HG02938 (cell line): ENCODE measurements at regions not wholly inside any gene's neighbourhood (a gene's known extent, or its start where the extent isn't known, plus 50 kb on each side); places are given as distances from the start of the nearest gene placed in this dataset.

Experiments used
- ATAC-seq: cut with Tn5 transposase; IDR thresholded peaks from one replicate; pipeline ENCODE4 v1.9.1; 2021; ENCODE audit warnings: mild to moderate bottlenecking, moderate library complexity; ENCODE audit not compliant: unreplicated experiment

DNA sequence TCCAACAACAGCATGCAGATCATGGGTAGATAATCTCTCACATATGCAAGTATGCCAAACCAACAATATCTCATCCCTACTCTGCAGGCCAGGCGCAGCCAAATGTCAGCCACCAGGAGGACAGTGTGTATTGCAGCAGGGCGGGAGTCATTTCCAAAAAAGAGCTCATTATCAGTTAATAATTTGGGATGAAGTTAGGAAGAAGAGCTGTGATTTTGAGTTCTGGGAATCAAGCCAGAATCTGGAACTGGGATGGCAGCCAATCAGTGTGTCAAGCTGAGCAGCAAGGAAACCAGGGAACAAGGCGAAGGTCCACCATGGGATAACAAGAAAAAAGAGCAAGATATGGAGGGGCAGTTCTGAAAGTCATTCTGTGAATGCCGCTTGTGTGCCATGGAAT is 88.2 kb upstream of the CAMK2D start:
- ATAC-seq = no peak

DNA sequence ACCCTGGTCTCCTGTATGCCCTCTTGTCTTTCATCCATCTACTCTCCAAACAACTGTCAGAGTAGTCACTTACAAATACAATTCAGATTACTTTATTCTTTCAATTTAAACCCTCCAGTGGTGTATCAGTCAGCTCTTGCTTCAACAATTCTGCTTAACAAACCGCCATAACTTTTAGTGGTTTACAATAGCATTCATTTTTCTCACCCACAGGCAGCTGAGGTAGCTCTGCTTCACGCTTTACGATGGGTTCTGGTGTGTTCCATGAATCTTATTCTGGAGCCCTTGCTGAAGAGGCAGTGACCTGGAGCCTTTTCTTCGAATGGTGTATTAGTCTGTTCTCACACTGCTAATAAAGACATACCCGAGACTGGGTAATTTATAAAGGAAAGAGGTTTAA is 86.2 kb upstream of the CAMK2D start:
- ATAC-seq = no peak

DNA sequence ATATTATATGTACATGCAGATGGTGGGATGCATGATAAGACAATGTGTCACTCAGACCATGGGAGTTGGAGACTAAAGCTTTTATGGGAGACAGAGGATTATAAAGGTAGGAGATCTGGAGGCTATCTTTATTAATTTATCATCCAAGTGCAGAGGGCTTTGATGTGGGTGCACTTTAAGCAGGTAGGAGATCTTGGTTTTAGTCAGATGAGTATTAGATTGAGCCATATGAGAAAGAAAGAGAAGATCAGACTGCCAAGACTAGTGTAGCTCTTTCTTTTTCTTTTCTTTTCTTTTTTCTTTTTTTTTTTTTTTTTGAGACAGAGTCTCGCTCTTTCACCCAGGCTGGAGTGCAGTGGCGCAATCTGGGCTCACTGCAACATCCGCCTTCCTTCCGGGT is 84.9 kb upstream of the CAMK2D start:
- ATAC-seq = no peak

DNA sequence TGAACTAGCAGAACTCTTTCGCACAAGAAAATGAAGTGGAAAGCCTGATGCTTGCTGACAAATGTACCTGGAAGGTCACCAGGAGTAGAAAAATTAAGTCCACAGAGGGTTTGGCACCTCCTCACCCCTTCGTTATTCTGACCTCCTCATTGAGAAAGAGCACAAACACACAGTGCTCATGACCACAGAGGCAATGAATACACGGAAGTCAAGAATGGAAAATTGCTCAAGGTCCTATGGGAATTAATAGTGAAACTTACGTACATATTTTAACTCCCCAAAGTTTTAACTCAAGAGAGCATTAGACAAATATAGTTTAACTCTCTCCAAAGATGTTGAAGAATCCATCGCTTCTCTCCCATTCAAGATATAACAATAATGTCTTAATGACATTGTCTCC is 83.6 kb upstream of the CAMK2D start:
- ATAC-seq = no peak

DNA sequence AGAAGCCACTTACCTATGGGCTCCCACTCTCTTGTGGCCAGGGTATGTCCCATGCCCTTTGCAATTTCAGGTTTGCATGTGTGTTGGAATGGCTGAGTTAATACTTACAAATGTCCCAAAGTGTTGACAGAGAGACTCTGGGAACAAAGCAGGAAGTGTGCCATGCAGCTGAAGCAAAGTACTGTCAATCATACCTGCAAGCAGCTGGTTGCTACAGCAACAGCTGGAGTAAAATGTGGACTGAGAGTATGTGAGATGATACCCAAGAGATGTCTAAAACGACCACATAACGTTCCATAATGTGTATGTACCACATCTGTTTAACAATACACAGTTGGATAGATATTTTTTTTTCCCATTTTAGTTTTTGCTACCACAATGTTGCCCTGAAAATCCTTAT is 82.8 kb upstream of the CAMK2D start:
- no peak for ATAC-seq

DNA sequence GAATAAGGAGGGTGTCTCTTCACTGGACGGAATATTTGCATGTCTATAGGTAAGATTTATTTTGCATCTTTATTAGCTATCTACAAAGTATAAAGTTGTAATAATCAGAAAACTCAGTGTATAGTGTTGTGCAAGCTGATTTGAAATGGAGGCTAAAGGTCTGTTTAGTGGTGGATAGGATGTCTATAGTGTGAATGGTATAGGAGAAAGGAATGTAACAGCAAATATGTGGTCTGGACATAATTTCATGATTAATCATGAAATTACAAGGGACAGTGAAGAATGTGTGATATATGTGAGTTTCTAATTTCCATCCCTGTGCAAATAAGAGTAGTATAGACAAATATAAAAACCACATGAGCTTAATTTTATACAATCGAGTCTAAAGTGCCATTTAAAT is 79.3 kb upstream of the CAMK2D start:
- ATAC-seq = no peak

DNA sequence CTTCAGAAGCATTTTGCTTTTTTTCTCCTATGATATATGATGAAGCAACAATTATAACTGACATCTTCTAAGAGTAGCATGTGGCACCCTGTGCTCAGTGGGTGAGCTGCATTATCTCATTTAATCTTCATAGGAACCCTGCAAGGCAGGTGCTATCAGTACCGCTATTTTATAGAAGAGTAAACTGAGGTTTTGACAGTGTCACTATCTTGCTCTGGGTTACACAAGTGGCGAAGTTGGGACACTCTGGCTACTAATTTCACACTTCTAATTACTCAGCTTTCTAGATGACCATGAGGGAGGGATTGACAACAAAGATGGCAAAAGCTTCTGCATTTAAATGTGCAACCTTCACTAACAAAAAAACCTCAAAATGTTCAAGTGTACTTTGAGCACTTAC is 76.9 kb upstream of the CAMK2D start:
- ATAC-seq = no peak

DNA sequence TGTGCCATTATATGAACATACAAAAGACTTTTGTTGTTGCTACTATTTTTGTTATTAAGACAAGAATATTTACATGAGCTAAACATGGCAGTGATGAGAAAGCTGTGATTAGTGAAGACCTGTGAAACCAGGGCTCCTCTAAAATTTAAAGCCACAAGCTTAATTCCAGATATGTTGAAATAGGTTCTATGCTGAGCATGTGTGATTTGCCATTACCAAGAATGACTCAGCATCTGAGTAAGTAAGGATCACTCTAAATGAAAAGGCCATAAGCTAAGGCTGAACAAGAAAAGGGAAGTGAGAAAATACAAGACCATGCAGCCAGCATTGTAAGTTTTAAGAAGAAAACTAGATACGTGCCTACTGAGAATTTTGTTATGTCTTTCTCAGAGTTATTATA is 75.9 kb upstream of the CAMK2D start:
- ATAC-seq = peak; percentile 100

DNA sequence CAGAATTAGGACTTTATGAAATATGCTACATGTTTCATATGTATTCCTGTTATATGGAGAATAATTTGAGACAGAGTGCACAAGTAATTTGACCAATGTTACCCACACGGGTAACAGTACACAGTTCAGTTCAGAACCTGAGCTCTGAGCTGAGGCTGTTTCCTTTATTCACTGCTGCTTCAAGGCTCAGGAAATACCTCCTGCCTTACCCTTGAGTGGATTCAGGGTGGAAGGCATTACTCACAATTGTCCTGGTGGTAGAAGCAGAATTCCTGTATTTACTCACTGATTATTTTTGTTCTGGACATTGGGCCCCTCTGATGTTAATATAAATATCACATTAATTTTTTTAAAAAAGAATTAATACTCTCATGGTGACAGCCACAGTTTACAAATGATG is 73.5 kb upstream of the CAMK2D start:
- ATAC-seq = no peak

DNA sequence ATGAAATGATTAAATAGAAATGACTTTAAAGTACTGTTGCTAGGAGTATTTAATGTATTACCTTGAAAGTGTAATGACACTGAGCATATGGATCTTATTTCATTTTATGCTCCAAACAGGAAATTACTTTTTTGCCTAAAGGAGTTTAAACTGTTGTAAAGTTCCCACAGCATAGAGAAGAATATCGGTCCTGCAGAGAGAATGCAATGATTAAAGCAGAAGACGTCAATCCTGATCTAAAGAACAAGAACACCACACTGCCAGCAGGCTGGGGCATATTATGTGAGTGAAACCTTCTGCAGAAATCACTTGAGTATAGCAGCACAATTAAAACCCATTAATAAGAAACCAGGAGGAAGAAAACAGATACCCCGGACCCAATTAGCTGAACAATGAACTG is 72.8 kb upstream of the CAMK2D start:
- ATAC-seq = no peak

DNA sequence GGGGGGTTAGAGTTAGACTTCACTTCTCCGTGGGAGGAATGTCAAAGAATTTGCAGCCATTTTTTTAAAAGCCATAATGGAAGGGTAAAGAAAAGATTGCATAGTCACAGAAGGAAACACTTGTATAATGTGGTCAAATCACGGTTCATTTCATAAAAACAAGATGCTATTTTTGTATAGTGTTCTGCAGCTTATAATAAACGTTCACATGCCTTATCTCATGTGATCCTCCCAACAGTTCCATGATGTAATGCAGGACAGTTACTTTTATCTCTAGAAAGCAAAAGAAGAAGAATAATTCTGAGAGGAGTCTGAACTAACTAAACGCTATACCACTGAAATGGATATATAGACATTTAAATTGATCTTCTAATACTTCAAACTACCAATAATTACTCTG is 71.3 kb upstream of the CAMK2D start:
- ATAC-seq = no peak

DNA sequence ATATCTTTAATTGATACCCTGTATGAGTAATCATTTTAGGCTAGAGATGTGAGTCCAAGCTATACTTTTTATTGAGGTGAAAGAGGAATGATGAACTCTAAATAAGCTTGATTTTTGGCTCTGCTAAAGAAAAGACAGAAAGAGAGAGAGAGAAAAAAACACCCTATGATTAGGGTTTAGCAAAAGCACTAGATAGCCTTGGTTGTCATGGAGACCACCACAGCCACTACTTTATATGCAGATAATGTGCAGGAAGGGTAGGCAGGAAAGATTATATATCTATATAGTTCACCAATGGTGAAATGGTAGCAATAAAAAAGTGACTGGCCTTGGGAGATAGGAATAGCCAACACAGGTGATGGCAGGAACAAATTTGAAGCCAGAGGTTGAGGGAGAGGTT is 69.9 kb upstream of the CAMK2D start:
- no peak for ATAC-seq

DNA sequence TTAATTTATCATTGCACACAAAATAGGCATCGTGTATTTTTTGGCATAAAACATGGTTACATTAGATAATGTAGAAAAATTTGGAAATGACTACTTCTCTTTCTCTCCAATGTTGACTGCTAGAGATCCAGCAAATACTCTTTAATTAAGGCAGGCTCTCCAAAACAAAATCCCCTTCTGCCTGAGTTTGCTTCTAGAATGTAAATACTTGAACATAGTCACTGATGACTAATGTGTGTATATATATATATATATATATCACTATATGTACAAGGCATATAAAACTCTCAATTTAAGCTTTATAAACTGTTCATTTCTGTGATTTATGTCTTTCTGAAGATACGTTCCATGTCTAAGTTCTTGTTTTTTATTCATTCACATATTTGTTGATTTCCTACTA is 67.2 kb upstream of the CAMK2D start:
- no peak for ATAC-seq

DNA sequence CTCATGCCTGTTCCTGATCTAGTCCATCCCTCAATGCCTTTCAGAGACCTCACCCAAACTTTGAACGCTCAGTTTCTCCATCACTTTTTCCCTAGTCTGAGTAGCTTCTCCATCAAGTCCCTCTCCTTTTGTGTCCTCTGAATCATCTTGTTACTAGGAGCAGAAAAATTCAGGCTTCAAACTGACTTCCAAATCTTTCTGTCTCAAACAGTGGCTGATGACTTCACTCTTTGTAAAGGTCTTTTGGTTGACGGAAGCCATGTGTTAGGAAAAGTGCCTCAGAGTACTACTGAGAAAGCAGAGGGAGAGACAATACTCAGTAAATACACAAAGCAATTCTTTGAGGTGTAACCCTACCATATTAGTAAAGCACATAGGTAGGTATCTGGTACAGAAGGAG is 65.7 kb upstream of the CAMK2D start:
- no peak for ATAC-seq

DNA sequence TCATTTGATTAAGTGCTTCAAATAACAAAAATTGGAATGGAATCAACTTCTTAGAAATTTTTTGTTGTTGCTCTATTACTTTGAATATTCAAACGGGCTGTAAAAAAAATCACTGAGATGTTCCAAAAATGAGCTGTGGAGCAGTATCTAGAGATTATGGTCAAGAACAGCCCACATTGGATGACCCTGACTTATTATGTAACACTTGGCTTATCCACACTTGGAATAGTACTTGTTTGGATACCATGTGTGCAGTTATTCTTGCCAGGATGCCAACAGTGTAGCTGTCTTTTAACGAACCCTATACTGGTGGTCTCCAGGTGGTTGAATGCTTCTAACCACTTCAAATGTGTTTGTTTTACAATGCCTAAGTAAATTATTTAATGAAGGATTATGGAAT is 64.9 kb upstream of the CAMK2D start:
- no peak for ATAC-seq

DNA sequence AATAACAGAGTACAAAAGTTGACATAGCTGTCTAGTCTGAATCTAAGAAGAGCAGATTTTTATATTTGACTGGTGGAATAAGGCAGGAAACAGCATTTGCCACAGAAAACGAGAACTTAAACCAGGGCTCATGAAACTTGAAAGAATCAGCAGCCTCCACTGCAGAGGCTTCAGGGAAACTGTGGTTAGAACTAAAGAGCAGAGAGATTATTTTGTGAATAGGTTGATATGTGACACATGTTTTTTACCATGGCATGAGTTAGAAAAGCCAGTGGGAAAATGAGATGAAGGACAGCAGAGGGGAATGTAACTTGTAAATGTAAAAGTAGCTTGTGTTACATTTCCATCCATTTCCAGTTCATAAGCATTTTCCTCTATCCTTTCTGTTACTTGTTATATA is 63.7 kb upstream of the CAMK2D start:
- ATAC-seq = peak; percentile 61

DNA sequence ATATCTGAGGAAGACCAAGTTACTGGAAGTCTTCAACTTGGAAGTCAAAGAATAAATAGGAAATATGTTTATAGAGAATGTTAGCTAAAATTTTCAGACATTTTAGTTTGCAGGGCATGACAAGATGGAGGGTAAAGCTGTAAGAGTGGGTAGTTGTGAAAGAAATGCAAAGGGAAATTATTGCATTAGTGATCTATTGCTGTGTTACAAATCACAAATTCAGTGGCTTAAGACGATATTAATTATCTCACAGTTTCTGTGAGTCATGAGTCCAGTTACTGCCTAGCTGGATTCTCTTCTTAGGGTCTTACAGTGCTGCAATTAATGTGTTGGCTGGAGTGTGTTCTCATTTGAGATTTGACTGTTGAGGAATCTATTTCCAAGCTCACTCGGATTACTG is 62.9 kb upstream of the CAMK2D start:
- ATAC-seq = no peak

DNA sequence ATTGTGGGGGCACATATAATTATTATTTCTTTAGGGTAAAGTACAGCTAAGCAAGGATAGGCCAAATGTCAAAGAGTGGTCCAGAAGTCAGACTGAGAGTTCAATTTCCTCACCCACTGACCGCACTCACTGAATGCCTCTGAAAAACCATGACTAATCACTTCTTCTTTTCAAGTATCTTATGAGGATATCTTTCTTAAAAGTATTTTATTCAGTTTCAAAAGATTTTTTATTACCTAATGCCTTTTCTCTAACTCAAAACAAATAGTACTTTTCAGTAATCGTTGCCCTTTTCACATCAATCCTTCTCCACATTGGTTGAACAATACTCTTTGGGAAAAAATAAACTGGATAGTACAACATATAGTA is 61.7 kb upstream of the CAMK2D start:
- peak; percentile 79 for ATAC-seq

DNA sequence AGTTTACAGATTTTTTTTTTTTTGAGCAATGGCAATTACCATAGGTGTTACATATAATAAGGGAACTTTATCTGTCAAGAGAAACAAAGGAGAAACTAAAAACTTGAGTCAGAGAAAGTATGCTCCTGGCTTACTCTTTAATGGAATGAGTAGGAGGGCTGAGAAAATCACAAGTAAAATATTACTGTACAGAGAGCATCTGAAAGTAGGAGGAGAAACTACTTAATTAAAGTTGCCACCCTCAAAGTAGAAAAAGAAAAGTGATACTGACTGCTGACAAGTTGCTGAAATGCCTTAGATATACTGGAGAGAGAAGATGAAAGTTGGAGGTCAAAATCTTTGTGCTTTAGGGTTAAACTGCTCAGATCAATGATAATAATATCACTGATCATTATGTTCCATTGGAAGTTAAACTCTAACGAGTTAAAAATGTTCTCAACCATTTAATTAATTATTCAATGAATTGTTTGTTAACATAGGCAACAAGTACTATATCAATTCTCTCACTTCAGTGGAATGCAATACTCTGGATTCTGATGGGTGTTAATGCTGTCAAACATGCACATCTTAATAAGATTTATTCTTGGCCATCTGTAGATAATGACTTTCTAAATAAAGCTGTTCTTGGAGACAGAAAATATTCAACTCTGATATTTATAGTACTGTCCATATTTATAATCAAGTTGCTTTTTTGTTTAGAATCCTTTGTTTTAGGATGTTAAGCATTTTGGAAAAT is 61.2 kb upstream of the CAMK2D start:
- ATAC-seq = peak; percentile 77

DNA sequence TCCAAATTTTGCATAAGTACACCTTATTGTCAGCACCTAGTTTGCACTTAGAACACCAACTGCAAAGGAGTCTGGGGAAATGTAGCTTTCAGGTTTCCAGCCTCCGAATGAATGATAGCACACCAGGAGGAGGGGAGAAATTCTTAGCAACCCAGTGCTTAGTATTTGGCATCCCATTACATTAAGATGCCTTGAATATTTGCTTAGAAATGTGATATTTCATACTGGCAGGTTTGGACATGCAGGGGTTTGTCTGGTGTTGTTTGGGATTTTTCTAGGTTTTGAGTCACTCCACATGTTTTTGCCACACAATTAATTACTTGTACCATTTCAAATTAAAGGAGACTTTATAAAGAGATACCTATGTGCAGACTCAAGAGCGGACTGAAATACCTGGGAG is 60.3 kb upstream of the CAMK2D start:
- no peak for ATAC-seq

DNA sequence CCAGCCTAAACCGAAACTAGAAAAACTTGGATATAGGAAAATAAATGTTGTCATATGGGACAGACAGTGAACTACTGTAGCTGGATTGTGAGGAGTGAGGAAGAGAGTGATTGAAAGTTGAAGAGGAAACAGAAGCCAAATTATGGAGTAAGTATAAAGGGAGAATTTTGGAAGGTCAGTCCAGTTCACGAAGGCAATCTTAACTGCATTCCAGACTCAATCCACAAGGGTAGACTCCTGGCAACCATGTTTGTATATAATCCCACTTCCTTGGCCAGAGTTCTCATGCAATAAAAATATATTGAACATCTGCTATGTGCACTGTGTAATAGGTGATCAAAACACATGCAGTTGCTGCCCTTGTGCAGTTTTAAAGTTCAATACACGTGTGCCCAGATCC is 58.6 kb upstream of the CAMK2D start:
- ATAC-seq = no peak

DNA sequence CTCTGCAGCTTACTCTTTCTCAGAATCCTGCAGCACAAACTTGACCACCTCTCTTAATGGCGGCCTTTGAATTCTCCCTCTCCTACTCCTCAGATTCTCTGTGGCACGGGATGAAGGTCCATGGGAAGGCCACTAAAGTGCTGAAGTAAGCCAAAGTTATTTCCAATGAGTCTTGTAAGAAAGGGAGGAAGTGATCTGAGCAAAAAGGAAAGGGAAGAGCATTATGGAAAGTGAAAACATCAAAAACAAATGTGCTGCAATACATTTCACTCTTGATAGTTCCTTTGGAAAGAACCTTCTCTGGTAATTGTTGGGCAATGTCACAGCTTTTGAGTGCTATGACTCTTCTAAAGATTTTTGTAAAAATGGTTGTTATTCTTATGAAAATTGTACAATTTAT is 54.3 kb upstream of the CAMK2D start:
- no peak for ATAC-seq

DNA sequence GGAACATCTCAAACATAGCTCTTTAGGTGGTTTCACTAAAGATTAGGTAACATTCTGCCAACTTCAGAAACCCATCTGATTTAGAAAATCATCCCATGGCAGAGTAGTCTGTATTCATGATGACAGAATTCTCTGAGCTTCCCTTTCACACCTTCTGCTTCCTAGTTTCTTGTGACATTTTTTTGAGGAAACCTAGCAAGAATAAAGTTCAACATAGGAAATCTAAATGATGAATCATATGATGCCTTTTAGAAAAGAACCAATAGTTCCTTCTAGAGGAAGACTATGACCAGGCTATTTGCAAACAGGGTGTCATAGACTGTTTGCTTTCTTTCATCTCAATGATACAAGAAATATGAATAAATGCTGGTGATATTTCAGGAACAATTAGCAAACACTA is 49.8 kb upstream of the CAMK2D start:
- no peak for ATAC-seq
